Stimulated activated CD4-positive, alpha-beta T cell treated with anti-CD3 and anti-CD28 coated beads, Interleukin-12 subunit alpha, Interleukin-12 subunit beta, amount 100 ng/mL, for 48 hours (primary cell): ENCODE measurements at regions not wholly inside any gene's neighbourhood (a gene's known extent, or its start where the extent isn't known, plus 50 kb on each side); places are given as distances from the start of the nearest gene placed in this dataset.
"Not testable (repeated sequence)": the region's sequence is repeated elsewhere in the genome, so short reads cannot be mapped to it uniquely, and the experiment has no call there.

Experiments used
- DNase-seq, 3 donors: peaks; one replicate each; pipeline ENCODE4 v3.0.0-alpha.2; 2020; ENCODE audit warnings: low read depth in 2 of 3, low spot score in 1 of 3

GRCh38 chr12:86712425-86712843, 456.2 kb upstream of the MGAT4C start:
- no peak for DNase-seq

- DNase-seq: no peak
These were observed 455.5 kb upstream of the MGAT4C start for GRCh38 chr12:86711731-86712130.

DNA sequence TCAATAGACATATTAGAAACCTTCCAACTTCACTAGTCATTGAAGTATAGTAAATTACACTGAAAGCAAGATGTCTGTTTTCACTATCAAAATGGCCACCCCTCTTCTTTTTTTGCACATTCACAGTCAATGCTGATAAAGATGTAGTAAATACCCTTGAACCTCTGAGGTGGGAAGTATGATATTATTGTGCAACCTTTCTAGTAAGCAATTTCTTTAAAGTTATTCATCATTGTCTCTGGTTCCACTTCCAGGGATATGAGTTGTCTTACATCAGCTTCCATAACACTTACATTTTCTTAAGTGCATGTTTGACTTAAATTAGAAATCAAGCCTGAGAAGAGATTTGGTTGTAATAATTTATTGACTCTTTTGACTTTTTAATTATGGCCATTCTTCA, 453.9 kb upstream of the MGAT4C start:
- DNase-seq: no peak

DNA sequence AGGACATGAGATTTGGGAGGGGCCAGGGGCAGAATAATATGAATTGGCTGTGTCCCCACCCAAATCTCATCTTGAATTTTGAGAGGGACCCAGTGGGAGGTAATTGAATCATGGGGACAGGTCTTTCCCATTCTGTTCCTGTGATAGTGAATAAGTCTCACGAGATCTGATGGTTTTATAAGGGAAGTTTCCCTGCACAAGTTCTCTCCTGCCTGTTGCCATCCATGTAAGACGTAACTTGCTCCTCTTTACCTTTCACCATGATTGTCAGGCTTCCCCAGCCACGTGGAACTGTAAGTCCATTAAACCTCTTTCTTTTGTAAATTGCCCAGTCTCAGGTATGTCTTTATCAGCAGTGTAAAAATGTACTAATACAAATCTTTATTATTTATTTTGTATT, 452.8 kb upstream of the MGAT4C start:
- not testable (repeated sequence) for DNase-seq

DNA sequence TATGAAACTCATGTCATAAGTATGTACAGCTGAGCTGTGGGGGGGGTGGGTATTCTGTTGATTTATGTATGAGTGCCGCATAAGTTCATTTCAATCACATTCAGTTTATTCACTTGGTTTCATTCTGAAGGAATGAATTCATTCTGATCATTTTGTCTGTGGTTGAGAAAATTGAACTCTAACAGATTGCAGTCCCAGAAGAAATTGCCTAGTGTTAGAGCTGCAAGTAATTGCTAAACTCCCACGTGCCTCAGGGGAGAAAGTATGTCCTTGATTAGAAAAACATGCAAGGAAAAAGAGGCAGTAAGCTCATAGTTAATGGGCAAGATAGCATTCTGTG, 442.4 kb upstream of the MGAT4C start:
- no peak for DNase-seq

DNA sequence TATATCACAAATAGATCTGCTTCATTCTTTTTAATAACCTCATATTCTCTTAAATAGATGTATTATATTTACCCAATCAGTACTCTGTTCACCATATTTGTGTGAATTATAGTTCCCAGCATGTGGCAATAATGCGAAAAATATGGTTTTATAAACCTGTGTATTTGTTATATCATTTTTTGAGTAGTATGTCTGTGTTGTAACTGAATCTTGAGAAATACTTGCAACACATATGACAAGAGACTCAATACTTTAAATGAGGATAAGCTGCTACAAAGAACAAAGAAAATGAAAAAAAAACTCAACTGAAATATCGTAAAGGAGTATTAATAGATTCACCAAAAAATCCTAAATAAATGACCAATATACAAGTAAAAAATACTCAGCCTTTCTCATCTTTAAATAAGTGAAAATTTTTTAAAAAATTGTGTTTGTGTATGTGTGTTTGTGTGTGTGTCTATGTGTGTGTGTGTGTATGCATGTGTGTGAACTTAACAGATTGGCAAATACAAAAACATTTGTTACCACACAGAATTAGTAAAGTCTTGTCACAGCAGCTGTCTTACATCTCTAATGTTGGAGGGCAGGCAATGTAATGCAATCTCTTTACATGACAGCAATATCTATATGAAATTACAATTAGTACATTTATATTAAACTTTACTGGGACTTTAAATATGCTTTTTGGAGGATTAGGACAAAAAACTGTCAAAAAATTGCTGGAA, 441.9 kb upstream of the MGAT4C start:
- no peak for DNase-seq

- DNase-seq: no peak
These were observed 427.5 kb upstream of the MGAT4C start for GRCh38 chr12:86683568-86684304.

GRCh38 chr12:86681060-86681459, 424.9 kb upstream of the MGAT4C start:
- DNase-seq: no peak

- no peak for DNase-seq
These were observed 419.0 kb upstream of the MGAT4C start for GRCh38 chr12:86675197-86675596.

GRCh38 chr12:86670986-86671385, 414.8 kb upstream of the MGAT4C start:
- DNase-seq: no peak

- no peak for DNase-seq
These were observed 412.8 kb upstream of the MGAT4C start for GRCh38 chr12:86669010-86669409.

- DNase-seq: no peak
These were observed 410.1 kb upstream of the MGAT4C start for GRCh38 chr12:86666316-86666715.

GRCh38 chr12:86663716-86664115, 407.5 kb upstream of the MGAT4C start:
- DNase-seq: no peak

- DNase-seq: no peak
These were observed 407.0 kb upstream of the MGAT4C start for GRCh38 chr12:86663173-86663572.

DNA sequence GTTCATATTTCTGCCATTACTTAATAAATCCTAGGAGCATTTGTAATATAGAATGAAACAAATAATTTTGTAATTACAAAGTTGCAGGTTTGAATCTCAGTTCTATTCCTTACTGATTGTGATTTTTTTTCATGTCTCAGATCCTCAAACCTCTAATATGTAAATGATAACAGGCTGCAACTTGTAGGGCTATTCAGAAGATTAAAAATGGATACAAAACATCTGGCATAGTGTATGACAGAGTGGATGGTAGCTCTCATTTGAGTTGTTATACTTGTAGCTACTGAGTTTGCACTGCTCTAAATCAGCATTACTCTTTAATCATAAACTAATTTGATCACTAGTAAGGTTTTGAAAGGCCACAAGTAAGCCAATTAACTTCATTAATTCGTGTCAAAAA, 406.3 kb upstream of the MGAT4C start:
- DNase-seq: no peak

DNA sequence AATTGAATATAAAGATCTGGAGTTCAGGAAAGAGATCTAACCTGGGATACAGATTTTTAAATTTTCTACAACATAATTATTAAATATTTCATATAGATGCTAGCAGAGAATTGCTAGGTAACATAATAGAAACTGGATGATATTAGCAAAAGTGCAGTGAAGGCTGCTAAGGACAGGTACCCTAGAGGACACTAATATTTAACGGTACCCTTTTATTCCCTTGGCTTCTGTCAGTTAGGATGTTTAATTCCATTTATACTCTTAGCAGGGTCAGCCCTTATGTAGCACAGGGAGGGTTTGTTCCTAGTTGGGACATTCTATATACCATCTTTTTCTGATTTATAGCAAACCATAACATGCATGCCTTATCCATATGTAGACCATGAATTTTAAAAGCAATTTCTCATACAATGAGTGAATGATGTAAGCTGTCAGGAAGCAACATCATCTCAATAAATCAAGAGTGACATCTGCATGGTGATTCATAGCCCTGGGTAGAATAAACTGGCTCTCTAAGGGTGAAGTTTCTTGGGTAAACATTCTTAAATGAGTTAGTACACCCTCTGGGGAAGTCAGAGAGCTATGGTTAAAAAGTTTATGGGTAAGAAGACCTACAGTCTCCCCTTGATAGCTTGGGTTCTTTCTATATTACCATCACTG, 404.4 kb upstream of the MGAT4C start:
- DNase-seq: no peak

- DNase-seq: no peak
These were observed 403.8 kb upstream of the MGAT4C start for GRCh38 chr12:86659985-86660384.

DNA sequence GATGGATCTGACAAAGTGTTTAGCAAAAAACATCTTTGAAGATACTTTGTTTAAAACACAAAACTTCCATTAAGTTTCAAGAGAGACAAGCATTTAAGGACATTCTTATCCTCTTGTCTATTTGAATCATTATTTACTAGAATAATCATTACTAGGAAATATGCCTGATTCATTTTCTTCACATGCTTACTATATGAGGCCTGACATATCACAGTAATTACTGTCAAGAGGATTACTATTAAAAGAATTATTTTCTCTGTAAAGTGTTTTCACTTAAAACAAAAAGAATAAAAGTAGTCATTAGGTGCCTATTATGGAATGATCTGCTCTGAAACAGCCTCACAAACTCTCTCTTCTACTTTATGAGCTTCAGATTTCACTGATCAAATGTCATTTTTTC, 402.1 kb upstream of the MGAT4C start:
- DNase-seq: no peak

- DNase-seq: no peak
These were observed 391.6 kb upstream of the MGAT4C start for GRCh38 chr12:86647800-86648199.

DNA sequence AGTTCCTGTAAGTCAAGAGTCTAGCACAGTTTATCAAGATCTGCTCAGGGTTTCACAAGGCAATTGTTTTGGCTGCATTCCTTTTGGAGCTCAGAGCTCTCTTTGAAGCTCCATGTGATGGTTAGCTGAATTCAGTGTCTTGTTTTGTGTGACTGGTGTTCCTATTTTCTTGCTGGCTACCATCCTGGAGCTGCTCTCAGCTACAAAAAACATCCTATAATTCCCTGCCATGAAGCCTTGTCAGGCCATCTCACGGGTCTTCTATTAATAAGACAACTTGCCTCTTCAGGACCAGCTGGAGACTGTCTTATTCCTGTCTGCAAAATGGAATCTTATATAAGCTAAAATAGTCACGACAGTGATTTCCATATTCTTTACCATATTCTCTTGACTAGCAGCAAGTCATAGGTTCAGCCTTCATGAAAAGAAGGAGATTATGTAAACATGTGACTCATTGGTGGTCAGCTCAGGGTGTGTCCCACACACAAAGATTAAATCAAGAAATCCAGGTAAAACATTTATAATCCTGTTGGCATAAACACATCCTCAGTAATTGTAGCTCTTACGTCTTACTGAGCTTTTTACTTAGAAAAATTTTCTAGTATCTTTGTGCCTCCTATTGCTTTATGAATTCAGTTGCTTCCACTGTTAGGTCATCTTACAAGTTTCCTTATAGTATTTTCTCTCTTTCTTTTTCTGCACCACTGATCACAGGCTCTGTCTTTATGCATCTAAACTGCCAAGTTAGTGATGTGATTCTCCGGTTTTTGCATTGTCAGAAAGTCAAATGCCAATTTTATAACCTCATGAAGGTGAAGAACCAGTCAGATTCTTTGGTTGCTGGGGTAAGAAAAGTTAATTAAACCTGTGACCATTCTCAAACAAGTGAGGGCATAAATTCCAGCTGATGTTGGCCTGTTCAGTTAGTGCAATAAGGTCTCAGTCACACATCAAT, 378.5 kb upstream of the MGAT4C start:
- no peak for DNase-seq

DNA sequence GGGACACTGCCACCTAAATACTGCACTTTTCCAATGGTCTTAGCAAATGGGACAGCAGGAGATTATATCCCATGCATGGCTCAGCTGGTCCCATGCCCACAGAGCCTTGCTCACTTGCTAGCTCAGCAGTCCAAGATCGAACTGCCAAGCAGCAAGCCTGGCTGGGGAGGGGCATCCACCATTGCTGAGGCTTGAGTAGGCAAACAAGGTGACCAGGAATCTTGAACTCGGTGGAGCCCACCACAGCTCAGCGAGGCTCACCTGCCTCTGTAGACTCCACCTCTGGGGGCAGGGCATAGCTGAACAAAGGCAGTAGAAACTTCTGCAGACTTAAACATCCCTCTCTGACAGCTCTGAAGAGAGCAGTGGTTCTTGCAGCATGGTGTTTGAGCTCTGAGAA, 370.8 kb upstream of the MGAT4C start:
- no peak for DNase-seq
